ENCODE measurements at regions not wholly inside any gene's neighbourhood (a gene's known extent, or its start where the extent isn't known, plus 50 kb on each side); places are given as distances from the start of the nearest gene placed in this dataset.

GRCh38 chr15:39330061-39330460, 250.8 kb upstream of the THBS1 start:
- TF ChIP-seq, protein P1, sequence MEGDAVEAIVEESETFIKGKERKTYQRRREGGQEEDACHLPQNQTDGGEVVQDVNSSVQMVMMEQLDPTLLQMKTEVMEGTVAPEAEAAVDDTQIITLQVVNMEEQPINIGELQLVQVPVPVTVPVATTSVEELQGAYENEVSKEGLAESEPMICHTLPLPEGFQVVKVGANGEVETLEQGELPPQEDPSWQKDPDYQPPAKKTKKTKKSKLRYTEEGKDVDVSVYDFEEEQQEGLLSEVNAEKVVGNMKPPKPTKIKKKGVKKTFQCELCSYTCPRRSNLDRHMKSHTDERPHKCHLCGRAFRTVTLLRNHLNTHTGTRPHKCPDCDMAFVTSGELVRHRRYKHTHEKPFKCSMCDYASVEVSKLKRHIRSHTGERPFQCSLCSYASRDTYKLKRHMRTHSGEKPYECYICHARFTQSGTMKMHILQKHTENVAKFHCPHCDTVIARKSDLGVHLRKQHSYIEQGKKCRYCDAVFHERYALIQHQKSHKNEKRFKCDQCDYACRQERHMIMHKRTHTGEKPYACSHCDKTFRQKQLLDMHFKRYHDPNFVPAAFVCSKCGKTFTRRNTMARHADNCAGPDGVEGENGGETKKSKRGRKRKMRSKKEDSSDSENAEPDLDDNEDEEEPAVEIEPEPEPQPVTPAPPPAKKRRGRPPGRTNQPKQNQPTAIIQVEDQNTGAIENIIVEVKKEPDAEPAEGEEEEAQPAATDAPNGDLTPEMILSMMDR (IDR thresholded peaks at IDR 0.05), result no peak
- TF ChIP-seq EHMT2 (IDR thresholded peaks at IDR 0.05; ENCODE audit: low read depth) (no peak), TFCP2L1 (CRISPR knock-in tag; IDR thresholded peaks at IDR 0.05) (no peak), ZC3H11A (IDR thresholded peaks at IDR 0.05) (no peak), KDM5A (IDR thresholded peaks at IDR 0.05) (no peak), PHF8 (IDR thresholded peaks at IDR 0.05; ENCODE audit: borderline replicate concordance, low read depth) (no peak), ESRRA (IDR thresholded peaks at IDR 0.05; ENCODE audit: borderline replicate concordance, low read length) (no peak), MYC (IDR thresholded peaks at IDR 0.05; ENCODE audit: borderline replicate concordance, low read length) (no peak), NFE2L2 (conservative IDR thresholded peaks at IDR 0.05; ENCODE audit: low read length) (no peak)
- TF ChIP-seq, protein P2, sequence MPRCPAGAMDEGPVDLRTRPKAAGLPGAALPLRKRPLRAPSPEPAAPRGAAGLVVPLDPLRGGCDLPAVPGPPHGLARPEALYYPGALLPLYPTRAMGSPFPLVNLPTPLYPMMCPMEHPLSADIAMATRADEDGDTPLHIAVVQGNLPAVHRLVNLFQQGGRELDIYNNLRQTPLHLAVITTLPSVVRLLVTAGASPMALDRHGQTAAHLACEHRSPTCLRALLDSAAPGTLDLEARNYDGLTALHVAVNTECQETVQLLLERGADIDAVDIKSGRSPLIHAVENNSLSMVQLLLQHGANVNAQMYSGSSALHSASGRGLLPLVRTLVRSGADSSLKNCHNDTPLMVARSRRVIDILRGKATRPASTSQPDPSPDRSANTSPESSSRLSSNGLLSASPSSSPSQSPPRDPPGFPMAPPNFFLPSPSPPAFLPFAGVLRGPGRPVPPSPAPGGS (IDR thresholded peaks at IDR 0.05), result no peak

Measured in A549 (cell line).